Neutrophil (primary cell): ENCODE measurements at regions not wholly inside any gene's neighbourhood (a gene's known extent, or its start where the extent isn't known, plus 50 kb on each side); places are given as distances from the start of the nearest gene placed in this dataset.

Experiments
- H3K27ac ChIP-seq: fragments of 200-600 bp; sonication (generic); 2 replicates; pipeline ENCODE4 v1.5.1; 2016; ENCODE audit warnings: mild to moderate bottlenecking, moderate library complexity
- H3K27me3 ChIP-seq: fragments of 200-600 bp; sonication (generic); 2 replicates; pipeline ENCODE4 v1.6.0; 2016; ENCODE audit warnings: mild to moderate bottlenecking
- H3K36me3 ChIP-seq: fragments of 200-600 bp; sonication (generic); 2 replicates; pipeline ENCODE4 v1.5.1; 2017
- H3K4me1 ChIP-seq, 2 experiments: fragments of 200-600 bp in 1 of 2; sonication (generic) in 1 of 2; 1 replicate in 1 of 2; 2 replicates in 1 of 2; pipeline versions ENCODE4 v1.5.1 to v1.6.1; 2013 to 2016; ENCODE audit warnings: low read depth in 1 of 2, low read length in 1 of 2, mild to moderate bottlenecking in 1 of 2, moderate library complexity in 1 of 2; ENCODE audit not compliant: control insufficient read depth in 1 of 2, insufficient read depth in 1 of 2
- H3K4me3 ChIP-seq, 2 experiments: fragments of 200-600 bp in 1 of 2; sonication (generic) in 1 of 2; 1 replicate in 1 of 2; 2 replicates in 1 of 2; pipeline ENCODE4 v1.5.1; 2013 to 2016; ENCODE audit warnings: low read depth in 1 of 2, low read length in 1 of 2, mild to moderate bottlenecking in 1 of 2, moderate library complexity in 1 of 2
- H3K9me3 ChIP-seq: fragments of 200-600 bp; sonication (generic); 2 replicates; pipeline ENCODE4 v1.5.1; 2016
- CTCF ChIP-seq: fragments of 200-600 bp; sonication (generic); IDR thresholded peaks from 2 replicates; pipeline ENCODE4 v1.5.1; 2016; ENCODE audit warnings: antibody characterized with exemption

- no peaks in the 10 kb centered on the region for H3K36me3 ChIP-seq
- no peaks in the 10 kb centered on the region for H3K27me3 ChIP-seq
- no peak overlapping the region for H3K27ac ChIP-seq
- no peaks in the 10 kb centered on the region for H3K4me1 ChIP-seq
- no peak for TF ChIP-seq CTCF
- H3K9me3 ChIP-seq, result no peaks in the 10 kb centered on the region
- no peak overlapping the region for H3K4me3 ChIP-seq
These were observed 361.8 kb upstream of the ACTBL2 start for GRCh38 chr5:57844410-57844809.

GRCh38 chr5:57843059-57843367 is 360.4 kb upstream of the ACTBL2 start:
- Histone ChIP-seq H3K27me3 (no peaks in the 10 kb centered on the region), H3K4me1 (no peaks in the 10 kb centered on the region), H3K9me3 (no peaks in the 10 kb centered on the region), H3K27ac (no peak overlapping the region), H3K36me3 (no peaks in the 10 kb centered on the region), H3K4me3 (no peak overlapping the region)
- TF ChIP-seq CTCF, result no peak

GRCh38 chr5:57842364-57843058 is 359.9 kb upstream of the ACTBL2 start:
- Histone ChIP-seq H3K4me3 (no peak overlapping the region), H3K27ac (no peak overlapping the region), H3K27me3 (no peaks in the 10 kb centered on the region), H3K9me3 (no peaks in the 10 kb centered on the region), H3K36me3 (no peaks in the 10 kb centered on the region), H3K4me1 (no peaks in the 10 kb centered on the region)
- TF ChIP-seq CTCF, result no peak

GRCh38 chr5:57841676-57842363 is 359.2 kb upstream of the ACTBL2 start:
- no peak for TF ChIP-seq CTCF
- no peak overlapping the region for H3K27ac ChIP-seq
- no peak overlapping the region for H3K4me3 ChIP-seq
- H3K4me1 ChIP-seq, result no peaks in the 10 kb centered on the region
- no peaks in the 10 kb centered on the region for H3K9me3 ChIP-seq
- H3K36me3 ChIP-seq, result no peaks in the 10 kb centered on the region
- no peaks in the 10 kb centered on the region for H3K27me3 ChIP-seq

- H3K27me3 ChIP-seq, result no peaks in the 10 kb centered on the region
These were observed 356.9 kb upstream of the ACTBL2 start for GRCh38 chr5:57839437-57840079.

More at GRCh38 chr5:57839437-57840079, 356.9 kb upstream of the ACTBL2 start:
- Histone ChIP-seq H3K4me1 (no peaks in the 10 kb centered on the region), H3K4me3 (no peak overlapping the region), H3K36me3 (no peaks in the 10 kb centered on the region), H3K9me3 (no peaks in the 10 kb centered on the region), H3K27ac (no peak overlapping the region)
- no peak for TF ChIP-seq CTCF
